GM21717 (cell line): ENCODE measurements at regions not wholly inside any gene's neighbourhood (a gene's known extent, or its start where the extent isn't known, plus 50 kb on each side); places are given as distances from the start of the nearest gene placed in this dataset.
"Not testable (repeated sequence)": the region's sequence is repeated elsewhere in the genome, so short reads cannot be mapped to it uniquely, and the experiment has no call there.

ENCODE experiments used
- ATAC-seq: cut with Tn5 transposase; IDR thresholded peaks from one replicate; pipeline ENCODE4 v1.9.1; 2021; ENCODE audit warnings: mild to moderate bottlenecking, moderate library complexity; ENCODE audit not compliant: unreplicated experiment

- no peak for ATAC-seq
Observed at GRCh38 chr10:37067576-37067975, 57.8 kb upstream of the ANKRD30A start.

- not testable (repeated sequence) for ATAC-seq
Observed at GRCh38 chr10:37062296-37062695, 63.1 kb upstream of the ANKRD30A start.

GRCh38 chr10:37057261-37057660 is 68.1 kb upstream of the ANKRD30A start:
- ATAC-seq = no peak

- ATAC-seq = no peak
Observed at GRCh38 chr10:37053476-37053875, 71.9 kb upstream of the ANKRD30A start.

- not testable (repeated sequence) for ATAC-seq
Observed at GRCh38 chr10:37049982-37050381, 75.4 kb upstream of the ANKRD30A start.

- not testable (repeated sequence) for ATAC-seq
Observed at GRCh38 chr10:37044319-37044718, 81.1 kb upstream of the ANKRD30A start.

- ATAC-seq = no peak
Observed at GRCh38 chr10:37035853-37036252, 89.5 kb upstream of the ANKRD30A start.

- ATAC-seq = no peak
Observed at GRCh38 chr10:37015498-37015897, 109.9 kb upstream of the ANKRD30A start.

GRCh38 chr10:37010741-37011140 is 114.7 kb upstream of the ANKRD30A start:
- ATAC-seq = no peak

GRCh38 chr10:37008276-37008675 is 117.1 kb upstream of the ANKRD30A start:
- not testable (repeated sequence) for ATAC-seq

- no peak for ATAC-seq
Observed at GRCh38 chr10:37003126-37003525, 122.3 kb upstream of the ANKRD30A start.

- ATAC-seq = not testable (repeated sequence)
Observed at GRCh38 chr10:36995806-36996205, 129.6 kb upstream of the ANKRD30A start.

GRCh38 chr10:36994886-36995285 is 130.5 kb upstream of the ANKRD30A start:
- no peak for ATAC-seq

GRCh38 chr10:36989233-36989632 is 136.2 kb upstream of the ANKRD30A start:
- ATAC-seq = no peak

GRCh38 chr10:36946598-36946997 is 178.8 kb upstream of the ANKRD30A start:
- ATAC-seq = no peak

- no peak for ATAC-seq
Observed at GRCh38 chr10:36943544-36943943, 181.9 kb upstream of the ANKRD30A start.

- no peak for ATAC-seq
Observed at GRCh38 chr10:36942616-36943015, 182.8 kb upstream of the ANKRD30A start.

- ATAC-seq = no peak
Observed at GRCh38 chr10:36903040-36903439, 222.4 kb upstream of the ANKRD30A start.

GRCh38 chr10:36899652-36900051 is 225.7 kb upstream of the ANKRD30A start:
- no peak for ATAC-seq

GRCh38 chr10:36888925-36889573 is 236.3 kb upstream of the ANKRD30A start:
- peak; percentile 81 for ATAC-seq

- ATAC-seq = no peak
Observed at GRCh38 chr10:36886303-36886891, 239.0 kb upstream of the ANKRD30A start.

GRCh38 chr10:36885746-36886145 is 239.7 kb upstream of the ANKRD30A start:
- ATAC-seq = no peak

- no peak for ATAC-seq
Observed at GRCh38 chr10:36882781-36883180, 242.6 kb upstream of the ANKRD30A start.
